Adrenal gland (tissue), 9 donors: ENCODE measurements at regions not wholly inside any gene's neighbourhood (a gene's known extent, or its start where the extent isn't known, plus 50 kb on each side); places are given as distances from the start of the nearest gene placed in this dataset.

Source experiments
- DNase-seq, 7 donors: peaks; one replicate each; pipeline ENCODE4 v3.0.0-alpha.2; 2019 to 2020
- H3K27ac ChIP-seq, 5 donors: fragments of 200-600 bp; sonication (generic) in 4 of 5; 1 replicate in 3 of 5; 2 replicates in 2 of 5; pipeline versions ENCODE4 v1.5.1 to v1.8.0; 2016 to 2020; ENCODE audit warnings: mild to moderate bottlenecking in 1 of 5
- H3K27me3 ChIP-seq: fragments of 200-600 bp; 2 replicates; pipeline ENCODE4 v1.8.0; 2021
- H3K36me3 ChIP-seq, 2 donors: fragments of 200-600 bp; replicated peaks in 1 of 2; 1 replicate in 1 of 2; 2 replicates in 1 of 2; pipeline versions ENCODE4 v1.5.1 to v1.8.0; 2018 to 2022
- H3K4me1 ChIP-seq, 2 donors: fragments of 200-600 bp; replicated peaks in 1 of 2; 1 replicate in 1 of 2; 2 replicates in 1 of 2; pipeline versions ENCODE4 v1.5.1 to v1.8.0; 2018 to 2021
- H3K4me3 ChIP-seq, 4 donors: fragments of 200-600 bp; sonication (generic) in 3 of 4; one replicate each; pipeline ENCODE4 v1.5.1; 2016 to 2018
- H3K9me3 ChIP-seq, 3 donors: fragments of 200-600 bp; sonication (generic) in 1 of 3; replicated peaks in 1 of 3; 1 replicate in 2 of 3; 2 replicates in 1 of 3; pipeline versions ENCODE4 v1.5.1 to v1.8.0; 2016 to 2021
- POLR2A ChIP-seq, 2 donors: fragments of 450-650 bp; IDR thresholded peaks; one replicate each; pipeline ENCODE4 v1.6.1; 2017; ENCODE audit warnings: antibody characterized with exemption in 2 of 2, mild to moderate bottlenecking in 2 of 2, moderate library complexity in 1 of 2
- WGBS, 4 donors: extraction: QIAGEN DNeasy Blood & Tissue Kit in 2 of 4; methylation state at CpG; one replicate each; pipeline versions ENCODE4 v1.1.5 to v1.1.7; 2013 to 2017; 5-methylcytosine and 5-hydroxymethylcytosine counted together
- intact Hi-C, 2 donors: fragments of 100-400 bp; cut with DNase I; formaldehyde crosslinking; loops; one replicate each; pipeline versions ENCODE4 v1.14.1 to v1.15.0; 2022 to 2023
- TF ChIP-seq, protein P1 (sequence below), 6 experiments: fragments of 450-650 bp in 4 of 6; fragments of 200-600 bp in 2 of 6; sonication (generic) in 1 of 6; IDR thresholded peaks; 1 replicate in 5 of 6; 2 replicates in 1 of 6; pipeline versions ENCODE4 v1.5.1 to v1.8.0; 2016 to 2021; ENCODE audit warnings: antibody characterized with exemption in 6 of 6, mild to moderate bottlenecking in 2 of 6, moderate library complexity in 1 of 6
- donor health status: healthy with polysubstance abuse.
- donor health status: Bipolar disorder and iron deficiency.
- donor health status: DM: yes; HTN: yes; CAD: no.
- donor health status: DM: no; HTN: no; CAD: no.
- donor health status: DM: no; HTN: no; CAD: no.

- Histone ChIP-seq H3K9me3 (no peaks in the 10 kb centered on the region), H3K4me3 (no peak overlapping the region), H3K36me3 (no peaks in the 10 kb centered on the region), H3K27ac (no peak overlapping the region), H3K4me1 (no peaks in the 10 kb centered on the region), H3K27me3 (no peaks in the 10 kb centered on the region)
- TF ChIP-seq, protein P1, sequence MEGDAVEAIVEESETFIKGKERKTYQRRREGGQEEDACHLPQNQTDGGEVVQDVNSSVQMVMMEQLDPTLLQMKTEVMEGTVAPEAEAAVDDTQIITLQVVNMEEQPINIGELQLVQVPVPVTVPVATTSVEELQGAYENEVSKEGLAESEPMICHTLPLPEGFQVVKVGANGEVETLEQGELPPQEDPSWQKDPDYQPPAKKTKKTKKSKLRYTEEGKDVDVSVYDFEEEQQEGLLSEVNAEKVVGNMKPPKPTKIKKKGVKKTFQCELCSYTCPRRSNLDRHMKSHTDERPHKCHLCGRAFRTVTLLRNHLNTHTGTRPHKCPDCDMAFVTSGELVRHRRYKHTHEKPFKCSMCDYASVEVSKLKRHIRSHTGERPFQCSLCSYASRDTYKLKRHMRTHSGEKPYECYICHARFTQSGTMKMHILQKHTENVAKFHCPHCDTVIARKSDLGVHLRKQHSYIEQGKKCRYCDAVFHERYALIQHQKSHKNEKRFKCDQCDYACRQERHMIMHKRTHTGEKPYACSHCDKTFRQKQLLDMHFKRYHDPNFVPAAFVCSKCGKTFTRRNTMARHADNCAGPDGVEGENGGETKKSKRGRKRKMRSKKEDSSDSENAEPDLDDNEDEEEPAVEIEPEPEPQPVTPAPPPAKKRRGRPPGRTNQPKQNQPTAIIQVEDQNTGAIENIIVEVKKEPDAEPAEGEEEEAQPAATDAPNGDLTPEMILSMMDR (IDR thresholded peaks at IDR 0.05) = no peak
- no peak for TF ChIP-seq POLR2A (IDR thresholded peaks at IDR 0.05)
- intact Hi-C loops = no loop called here
- no peak for DNase-seq
- 74 to 82% (median 79%) methylated on average over 4 of the region's 4 CpGs for whole genome bisulfite sequencing, 4 donors
Measured at GRCh38 chr10:131642966-131643365, 257.8 kb upstream of the PPP2R2D start.

GRCh38 chr10:131644289-131644688, 256.5 kb upstream of the PPP2R2D start:
- H3K36me3 ChIP-seq = no peaks in the 10 kb centered on the region
- no peaks in the 10 kb centered on the region for H3K27me3 ChIP-seq
- 65 to 72% (median 71%) methylated on average over 14 of the region's 14 CpGs for WGBS, 4 donors
- intact Hi-C loops = no loop called here
- H3K4me1 ChIP-seq = no peaks in the 10 kb centered on the region
- no peaks in the 10 kb centered on the region for H3K9me3 ChIP-seq
- no peak overlapping the region for H3K27ac ChIP-seq
- DNase-seq = no peak
- no peak overlapping the region for H3K4me3 ChIP-seq
- TF ChIP-seq POLR2A (IDR thresholded peaks at IDR 0.05) = no peak
- TF ChIP-seq, protein P1 (IDR thresholded peaks at IDR 0.05) = no peak

GRCh38 chr10:131644864-131645658, 255.7 kb upstream of the PPP2R2D start:
- Histone ChIP-seq H3K4me3 (no peak overlapping the region), H3K27ac (no peak overlapping the region), H3K4me1 (no peaks in the 10 kb centered on the region), H3K36me3 (no peaks in the 10 kb centered on the region), H3K27me3 (no peaks in the 10 kb centered on the region), H3K9me3 (no peaks in the 10 kb centered on the region)
- DNase-seq = no peak
- TF ChIP-seq, protein P1 (IDR thresholded peaks at IDR 0.05) = no peak
- no peak for TF ChIP-seq POLR2A (IDR thresholded peaks at IDR 0.05)
- intact Hi-C loops = no loop called here
- WGBS, 4 donors = 77 to 89% (median 84%) methylated on average over 12 of the region's 12 CpGs

GRCh38 chr10:131645756-131646155, 255.1 kb upstream of the PPP2R2D start:
- intact Hi-C loops = no loop called here
- no peaks in the 10 kb centered on the region for H3K9me3 ChIP-seq
- H3K4me1 ChIP-seq = no peaks in the 10 kb centered on the region
- H3K27me3 ChIP-seq = no peaks in the 10 kb centered on the region
- TF ChIP-seq, protein P1 (IDR thresholded peaks at IDR 0.05) = no peak
- TF ChIP-seq POLR2A (IDR thresholded peaks at IDR 0.05) = no peak
- 80 to 89% (median 87%) methylated on average over 2 to 10 of the region's 10 CpGs for WGBS, 4 donors
- no peak overlapping the region for H3K4me3 ChIP-seq
- H3K27ac ChIP-seq = no peak overlapping the region
- DNase-seq = no peak
- H3K36me3 ChIP-seq = no peaks in the 10 kb centered on the region
